HepG2 (cell line): ENCODE measurements at regions not wholly inside any gene's neighbourhood (a gene's known extent, or its start where the extent isn't known, plus 50 kb on each side); places are given as distances from the start of the nearest gene placed in this dataset.

ENCODE experiments used
- ATAC-seq: fragments of 200-7000 bp; cut with Tn5 transposase; 3 replicates; pipeline ENCODE4 v1.9.1; 2020; ENCODE audit warnings: mild to moderate bottlenecking, moderate library complexity
- BruUV-seq: library from RNA; stranded (reverse); fragments of 400-500 nt; replicated peaks from 2 replicates; lab custom pipeline; 2021; lab: Mats Ljungman, UMichigan
- CTCF ChIA-PET: fragments of 300-600 bp; formaldehyde crosslinking; extraction: SDS; loops from one replicate; lab custom pipeline; 2021; ENCODE audit warnings: low total read pairs, inconsistent platforms, low intra/inter-chr PET ratio; lab: Yijun Ruan, JAX
- POLR2A ChIA-PET: fragments of 350-600 bp; sonication (Branson Sonifier 250); formaldehyde crosslinking; loops from one replicate; lab custom pipeline; 2020; ENCODE audit warnings: antibody characterized with exemption, inconsistent platforms; lab: Yijun Ruan, JAX
- DNase-seq: peaks from one replicate; pipeline ENCODE4 v3.0.0-alpha.2; 2015; ENCODE audit warnings: low spot score
- FAIRE-seq: peaks from 3 replicates; lab custom pipeline; 2011; peaks lifted over from hg19 to GRCh38; lab: Jason Lieb, UNC
- H2AFZ ChIP-seq: one replicate; pipeline ENCODE4 v1.6.1; 2011; ENCODE audit warnings: low read length, inconsistent platforms
- H3K27ac ChIP-seq: fragments of 300-600 bp; 3 replicates; pipeline ENCODE4 v1.8.0; 2011; ENCODE audit warnings: mixed run types, mild to moderate bottlenecking, mixed read lengths, low read length, inconsistent platforms; ENCODE audit not compliant: insufficient read depth; ENCODE audit errors: extremely low read length
- H3K27me3 ChIP-seq, 2 experiments: fragments of 200-600 bp in 1 of 2; 2 replicates in 1 of 2; 3 replicates in 1 of 2; pipeline versions ENCODE4 v1.6.0 to v1.8.0; 2011; ENCODE audit warnings: low read length in 2 of 2, mild to moderate bottlenecking in 2 of 2, moderate library complexity in 2 of 2, inconsistent platforms in 1 of 2; ENCODE audit not compliant: insufficient read depth in 2 of 2, control insufficient read depth in 1 of 2
- H3K36me3 ChIP-seq, 2 experiments: fragments of 200-600 bp in 1 of 2; replicated peaks in 1 of 2; 2 replicates in 1 of 2; 3 replicates in 1 of 2; pipeline versions ENCODE4 v1.5.1 to v1.8.0; 2011; ENCODE audit warnings: low read length in 2 of 2, inconsistent platforms in 1 of 2; ENCODE audit not compliant: insufficient read depth in 2 of 2, control insufficient read depth in 1 of 2
- H3K4me1 ChIP-seq: 2 replicates; pipeline ENCODE4 v1.5.1; 2012; ENCODE audit warnings: low read length, inconsistent platforms; ENCODE audit not compliant: insufficient read depth
- H3K4me2 ChIP-seq: 2 replicates; pipeline ENCODE4 v1.6.0; 2011; ENCODE audit warnings: low read depth, low read length, inconsistent platforms
- H3K4me3 ChIP-seq, 3 experiments: fragments of 200-600 bp in 1 of 3; sonication (generic), shearing (Covaris generic) in 1 of 3; replicated peaks in 1 of 3; 2 replicates each; pipeline ENCODE4 v1.5.1; 2011 to 2016; ENCODE audit warnings: low read length in 3 of 3, inconsistent platforms in 2 of 3, low read depth in 2 of 3, mild to moderate bottlenecking in 2 of 3, control low read depth in 1 of 3, mixed read lengths in 1 of 3; ENCODE audit not compliant: insufficient read depth in 1 of 3
- H3K79me2 ChIP-seq: one replicate; pipeline ENCODE4 v1.6.1; 2011; ENCODE audit warnings: low read length, inconsistent platforms; ENCODE audit not compliant: insufficient read depth
- H3K9ac ChIP-seq: 2 replicates; pipeline ENCODE4 v1.6.0; 2011; ENCODE audit warnings: mild to moderate bottlenecking, low read depth, low read length, inconsistent platforms; ENCODE audit not compliant: insufficient read depth
- H3K9me3 ChIP-seq: 2 replicates; pipeline ENCODE4 v1.5.1; 2012; ENCODE audit warnings: mild to moderate bottlenecking, low read length
- H4K20me1 ChIP-seq: 2 replicates; pipeline ENCODE4 v1.6.0; 2011; ENCODE audit warnings: inconsistent platforms, mild to moderate bottlenecking, low read length, moderate library complexity; ENCODE audit not compliant: insufficient read depth
- GFI1 ChIP-seq: sonication (generic); formaldehyde crosslinking; IDR thresholded peaks from 2 replicates; pipeline ENCODE4 v1.5.0; 2020; ENCODE audit warnings: missing genetic modification reagents, mild to moderate bottlenecking, borderline replicate concordance
- GZF1 ChIP-seq: sonication (generic); formaldehyde crosslinking; IDR thresholded peaks from 2 replicates; pipeline ENCODE4 v1.5.1; 2020; ENCODE audit warnings: mild to moderate bottlenecking, missing genetic modification reagents
- HOXA5 ChIP-seq: sonication (generic); formaldehyde crosslinking; IDR thresholded peaks from 2 replicates; pipeline ENCODE4 v1.4.0; 2020; ENCODE audit warnings: missing genetic modification reagents
- MTA1 ChIP-seq: sonication (generic); formaldehyde crosslinking; IDR thresholded peaks from 2 replicates; pipeline ENCODE4 v1.4.0; 2020; ENCODE audit warnings: missing genetic modification reagents, mild to moderate bottlenecking, borderline replicate concordance
- PCBP1 ChIP-seq: fragments of 200-400 bp; formaldehyde crosslinking; IDR thresholded peaks from 2 replicates; pipeline ENCODE4 v1.6.1; 2017; ENCODE audit warnings: mild to moderate bottlenecking, low read depth, low read length, borderline replicate concordance
- SMAD3 ChIP-seq: sonication (generic); formaldehyde crosslinking; IDR thresholded peaks from 2 replicates; pipeline ENCODE4 v1.4.0; 2020; ENCODE audit warnings: missing genetic modification reagents
- TFDP1 ChIP-seq: IDR thresholded peaks from 2 replicates; pipeline ENCODE4 v1.6.1; 2016; ENCODE audit warnings: missing compliant biosample characterization, missing genetic modification reagents, borderline replicate concordance
- YEATS4 ChIP-seq: sonication (generic); formaldehyde crosslinking; IDR thresholded peaks from 2 replicates; pipeline ENCODE4 v1.4.0; 2020; ENCODE audit warnings: missing genetic modification reagents, borderline replicate concordance
- ZFP1 ChIP-seq: IDR thresholded peaks from 2 replicates; pipeline ENCODE4 v1.6.1; 2016
- ZFP37 ChIP-seq: sonication (generic); formaldehyde crosslinking; IDR thresholded peaks from 2 replicates; pipeline ENCODE4 v1.4.0; 2020; ENCODE audit warnings: missing genetic modification reagents, borderline replicate concordance
- ZKSCAN8 ChIP-seq: IDR thresholded peaks from 2 replicates; pipeline ENCODE4 v1.6.1; 2016; ENCODE audit warnings: borderline replicate concordance, missing genetic modification reagents, missing compliant biosample characterization
- ZNF180 ChIP-seq: sonication (generic); formaldehyde crosslinking; IDR thresholded peaks from 2 replicates; pipeline ENCODE4 v1.4.0; 2020; ENCODE audit warnings: low read depth, missing genetic modification reagents, borderline replicate concordance
- ZNF407 ChIP-seq: sonication (generic); formaldehyde crosslinking; IDR thresholded peaks from one replicate; pipeline ENCODE4 v1.5.1; 2020; ENCODE audit warnings: mild to moderate bottlenecking, missing genetic modification reagents; ENCODE audit errors: not compliant biosample characterization
- ZNF543 ChIP-seq: sonication (generic); formaldehyde crosslinking; IDR thresholded peaks from 2 replicates; pipeline ENCODE4 v1.4.0; 2020; ENCODE audit warnings: mild to moderate bottlenecking, missing genetic modification reagents
- ZNF704 ChIP-seq: sonication (generic); formaldehyde crosslinking; IDR thresholded peaks from 2 replicates; pipeline ENCODE4 v1.8.1; 2023; ENCODE audit warnings: mild to moderate bottlenecking, inconsistent platforms, moderate library complexity, missing genetic modification reagents, borderline replicate concordance
- in situ Hi-C: cut with HindIII; loops from 2 replicates; pipeline ENCODE4 v1.10.0; 2017; ENCODE audit warnings: low pct_unique_long_range_greater_than_20kb; ENCODE audit not compliant: extremely low pct_ligation_motif_present
- intact Hi-C: fragments of 100-400 bp; cut with micrococcal nuclease; formaldehyde crosslinking; loops from one replicate; pipeline ENCODE4 v1.10.0; 2022; ENCODE audit not compliant: unreplicated experiment

- CTCF ChIA-PET, result no interaction called here
- TF ChIP-seq PCBP1 (no peak), ZFP1 (CRISPR knock-in tag) (no peak), TFDP1 (no peak), ZNF407 (CRISPR knock-in tag) (no peak), YEATS4 (no peak), SMAD3 (CRISPR knock-in tag) (no peak), ZFP37 (CRISPR knock-in tag) (no peak), ZNF704 (CRISPR knock-in tag) (no peak), ZNF180 (CRISPR knock-in tag) (no peak), ZNF543 (CRISPR knock-in tag) (no peak), MTA1 (CRISPR knock-in tag) (no peak), GZF1 (CRISPR knock-in tag) (no peak), GFI1 (CRISPR knock-in tag) (no peak), HOXA5 (no peak), ZKSCAN8 (CRISPR knock-in tag) (no peak)
Observed at GRCh38 chr5:28104080-28104479, 1065.7 kb upstream of the CDH9 start.

More at GRCh38 chr5:28104080-28104479, 1065.7 kb upstream of the CDH9 start:
- H3K4me3 ChIP-seq, result no peak overlapping the region
- no peaks in the 10 kb centered on the region for H3K27me3 ChIP-seq
- H3K9me3 ChIP-seq, result no peaks in the 10 kb centered on the region
- no peak for DNase-seq
- no peak overlapping the region for H2AFZ ChIP-seq
- no peaks in the 10 kb centered on the region for H4K20me1 ChIP-seq
- no peaks in the 10 kb centered on the region for H3K4me1 ChIP-seq
- H3K79me2 ChIP-seq, result no peaks in the 10 kb centered on the region
- ATAC-seq, result no peak
- no peak for FAIRE-seq
- POLR2A ChIA-PET, result no interaction called here
- in situ Hi-C loops, result no loop called here
- H3K36me3 ChIP-seq, result no peaks in the 10 kb centered on the region
- H3K27ac ChIP-seq, result no peak overlapping the region
- intact Hi-C loops, result no loop called here
- no TSS peak for BruUV-seq
- H3K4me2 ChIP-seq, result no peak overlapping the region
- no peak overlapping the region for H3K9ac ChIP-seq
